GM12872 (cell line): ENCODE measurements at regions not wholly inside any gene's neighbourhood (a gene's known extent, or its start where the extent isn't known, plus 50 kb on each side); places are given as distances from the start of the nearest gene placed in this dataset.

Experiments used
- TF ChIP-seq, protein P1 (sequence below): IDR thresholded peaks from 3 replicates; pipeline ENCODE4 v1.5.1; 2011; ENCODE audit warnings: low read depth, mild to moderate bottlenecking, low read length, moderate library complexity; ENCODE audit not compliant: insufficient read depth

DNA sequence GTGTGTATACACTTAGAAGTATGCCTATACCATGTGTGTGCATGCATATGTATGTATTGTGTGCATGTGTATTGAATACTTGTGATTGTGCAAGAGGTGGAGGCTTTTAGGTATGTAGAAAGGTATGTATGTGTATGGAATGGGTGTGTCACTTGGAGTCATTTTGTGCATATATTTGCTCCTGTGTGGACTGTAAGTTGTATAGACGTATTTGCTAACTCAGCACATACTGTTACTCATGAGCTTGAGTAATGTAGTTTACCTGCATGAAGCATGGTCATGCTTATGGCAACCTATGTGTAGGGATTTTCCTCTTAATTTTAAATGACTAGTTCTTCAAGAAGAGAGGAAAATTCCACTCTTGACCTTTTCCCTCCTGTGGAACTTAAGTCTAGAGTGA lies 507.6 kb upstream of the LARGE1 start:
- TF ChIP-seq, protein P1, sequence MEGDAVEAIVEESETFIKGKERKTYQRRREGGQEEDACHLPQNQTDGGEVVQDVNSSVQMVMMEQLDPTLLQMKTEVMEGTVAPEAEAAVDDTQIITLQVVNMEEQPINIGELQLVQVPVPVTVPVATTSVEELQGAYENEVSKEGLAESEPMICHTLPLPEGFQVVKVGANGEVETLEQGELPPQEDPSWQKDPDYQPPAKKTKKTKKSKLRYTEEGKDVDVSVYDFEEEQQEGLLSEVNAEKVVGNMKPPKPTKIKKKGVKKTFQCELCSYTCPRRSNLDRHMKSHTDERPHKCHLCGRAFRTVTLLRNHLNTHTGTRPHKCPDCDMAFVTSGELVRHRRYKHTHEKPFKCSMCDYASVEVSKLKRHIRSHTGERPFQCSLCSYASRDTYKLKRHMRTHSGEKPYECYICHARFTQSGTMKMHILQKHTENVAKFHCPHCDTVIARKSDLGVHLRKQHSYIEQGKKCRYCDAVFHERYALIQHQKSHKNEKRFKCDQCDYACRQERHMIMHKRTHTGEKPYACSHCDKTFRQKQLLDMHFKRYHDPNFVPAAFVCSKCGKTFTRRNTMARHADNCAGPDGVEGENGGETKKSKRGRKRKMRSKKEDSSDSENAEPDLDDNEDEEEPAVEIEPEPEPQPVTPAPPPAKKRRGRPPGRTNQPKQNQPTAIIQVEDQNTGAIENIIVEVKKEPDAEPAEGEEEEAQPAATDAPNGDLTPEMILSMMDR = no peak

DNA sequence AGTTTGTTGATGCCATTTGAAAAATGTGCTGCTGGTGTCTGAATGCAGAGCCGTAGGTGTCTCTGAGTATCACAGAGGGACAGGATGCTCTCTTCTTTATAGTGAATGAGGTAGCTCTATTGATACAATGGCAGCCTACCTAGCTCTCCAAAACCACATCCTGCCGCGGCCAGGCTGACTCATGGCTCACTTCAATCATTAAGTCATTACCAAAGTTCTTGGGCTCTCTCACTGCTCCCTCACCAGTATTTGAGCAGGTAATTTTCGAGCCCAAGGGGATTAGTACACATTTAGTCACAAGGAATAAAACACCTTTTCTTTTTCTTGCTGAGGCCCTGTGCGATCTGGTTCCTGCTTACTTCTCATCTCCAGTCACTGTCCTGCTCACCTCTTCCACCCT lies 509.0 kb upstream of the LARGE1 start:
- TF ChIP-seq, protein P1 = no peak

DNA sequence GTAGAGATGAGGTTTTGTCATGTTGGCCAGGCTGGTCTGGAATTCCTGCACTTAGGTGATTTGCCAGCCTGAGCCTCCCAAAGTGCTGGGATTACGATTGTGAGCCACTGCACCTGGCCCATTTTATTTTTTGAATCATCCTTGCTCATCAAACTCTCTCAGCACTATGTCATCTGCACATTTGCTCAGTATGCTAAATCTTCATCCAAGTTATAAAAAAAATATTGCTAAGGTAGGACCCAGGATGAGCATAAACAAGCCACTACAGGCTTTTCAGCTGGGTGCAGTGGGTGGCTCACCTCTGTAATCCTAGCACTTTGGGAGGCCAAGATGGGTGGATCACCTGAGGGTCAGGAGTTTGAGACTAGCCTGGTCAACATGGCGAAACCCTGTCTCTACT lies 510.1 kb upstream of the LARGE1 start:
- TF ChIP-seq, protein P1 = no peak

DNA sequence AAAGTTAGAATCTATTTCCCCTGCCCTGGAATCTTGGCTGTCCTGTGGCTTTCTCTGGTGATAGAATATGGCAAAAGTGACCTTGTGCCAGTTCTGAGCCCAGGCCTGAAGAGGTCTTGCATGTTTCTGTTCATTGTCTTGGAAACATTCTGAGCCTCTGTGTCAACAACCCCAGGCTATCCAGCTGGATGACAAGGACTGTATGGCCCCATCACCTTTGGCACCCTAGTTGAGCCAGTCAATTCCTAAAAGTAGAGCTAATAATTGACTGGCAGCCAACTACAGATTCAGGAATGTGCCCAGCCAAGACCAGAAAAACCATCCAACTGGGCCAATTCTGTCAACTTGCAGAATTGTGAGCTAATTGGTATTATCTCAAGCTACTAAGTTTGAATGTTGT lies 514.1 kb upstream of the LARGE1 start:
- TF ChIP-seq, protein P1 = no peak

DNA sequence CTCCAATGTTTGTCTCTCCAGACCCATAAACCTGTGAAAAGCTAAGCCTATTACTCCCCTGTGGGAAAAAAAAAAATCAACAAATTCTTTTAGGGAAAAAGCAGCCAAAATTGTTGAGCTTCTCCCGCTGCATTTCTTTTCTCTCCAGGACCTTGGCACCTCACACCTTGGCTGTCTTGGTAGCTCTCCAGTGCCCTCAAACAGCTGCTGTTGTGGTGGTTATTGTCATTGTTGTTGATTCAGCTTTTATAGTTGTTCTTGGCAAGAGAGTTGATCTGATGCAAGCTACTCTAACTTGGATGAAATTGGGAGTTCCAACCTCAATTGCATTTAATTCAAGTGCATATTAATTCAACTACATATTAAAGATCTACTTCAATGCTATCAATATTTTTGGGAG lies 516.9 kb upstream of the LARGE1 start:
- TF ChIP-seq, protein P1 = no peak

DNA sequence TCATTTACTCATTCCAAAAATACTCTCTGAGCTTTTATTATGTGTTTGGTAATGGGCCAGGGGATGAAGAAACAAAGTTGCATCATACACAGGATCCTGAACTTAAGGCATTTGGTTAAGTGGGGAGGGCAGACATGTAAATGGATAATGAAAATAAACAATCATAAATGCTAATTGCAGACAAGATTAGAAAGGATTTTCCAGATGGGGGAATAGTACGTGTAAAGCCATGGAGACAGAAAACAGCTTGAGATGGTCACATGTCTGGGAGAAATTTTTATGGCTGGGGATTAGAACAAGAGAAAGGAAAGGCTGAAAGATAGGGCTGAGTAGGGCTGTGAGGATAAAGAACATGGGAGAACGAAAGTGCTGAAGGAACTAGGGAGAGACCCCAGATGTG lies 534.3 kb upstream of the LARGE1 start:
- TF ChIP-seq, protein P1 = no peak

DNA sequence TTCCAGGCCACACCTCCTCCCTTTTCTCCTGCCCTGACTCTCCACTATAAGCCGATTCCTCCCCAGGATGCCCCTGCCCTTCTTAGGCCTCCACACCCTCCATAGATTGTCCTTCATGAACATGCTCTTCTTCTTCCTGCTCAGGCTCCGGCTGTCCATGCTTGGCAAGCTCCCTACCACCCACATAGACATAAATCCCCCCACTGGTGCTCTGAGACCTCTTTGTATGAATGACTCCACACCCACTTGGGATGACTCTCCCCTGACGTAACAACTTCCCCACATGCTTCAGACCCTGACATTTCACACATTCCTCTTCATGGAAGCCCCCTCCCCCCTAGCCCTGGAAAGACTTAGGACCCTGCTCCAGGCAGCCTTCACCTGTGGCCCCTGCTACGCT lies 542.5 kb upstream of the LARGE1 start:
- TF ChIP-seq, protein P1 = no peak

DNA sequence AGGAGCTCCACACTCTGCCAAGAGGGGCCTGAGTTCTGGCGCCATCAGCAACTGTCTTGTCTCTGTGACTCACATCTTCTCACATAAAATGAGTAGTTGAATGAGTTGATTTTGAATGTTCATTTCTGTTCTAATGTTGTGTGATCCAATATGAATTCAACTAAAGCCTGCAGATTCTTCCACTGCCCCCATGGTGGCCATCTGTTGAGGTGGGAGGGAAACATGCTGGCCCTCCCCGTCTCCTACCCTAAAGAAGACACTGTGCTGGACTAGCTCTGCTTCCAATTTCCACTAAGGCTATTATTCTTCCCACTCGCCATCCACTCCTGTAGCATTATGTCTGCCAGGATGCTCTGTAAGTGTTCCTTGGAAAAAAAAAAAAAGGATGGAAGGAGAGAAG lies 555.6 kb upstream of the LARGE1 start:
- TF ChIP-seq, protein P1 = no peak
